ENCODE measurements at regions not wholly inside any gene's neighbourhood (a gene's known extent, or its start where the extent isn't known, plus 50 kb on each side); places are given as distances from the start of the nearest gene placed in this dataset.

GRCh38 chr12:98417266-98417665, 98.1 kb upstream of the TMPO start:
- Histone ChIP-seq H3K27me3 (ENCODE audit: insufficient read depth, insufficient read length) (no peaks in the 10 kb centered on the region), H3K4me3 (ENCODE audit: insufficient read length, low read depth) (no peak overlapping the region), H3K4me1 (ENCODE audit: insufficient read depth, insufficient read length) (peaks cover 9% of the 10 kb centered on the region), H3K36me3 (ENCODE audit: insufficient read depth, insufficient read length, low read length) (no peaks in the 10 kb centered on the region), H3K9ac (ENCODE audit: insufficient read length, low read depth) (no peak overlapping the region), H3K9me3 (ENCODE audit: insufficient read depth, low read length) (no peaks in the 10 kb centered on the region)
- DNase-seq (ENCODE audit: low read depth, low spot score): no peak
- TF ChIP-seq ZNF274 (IDR thresholded peaks at IDR 0.05; ENCODE audit: low read depth, low read length): no peak
- no peak for TF ChIP-seq YY1 (IDR thresholded peaks at IDR 0.05; ENCODE audit: insufficient read depth, insufficient read length)
- TF ChIP-seq SUZ12 (IDR thresholded peaks at IDR 0.05; ENCODE audit: extremely low read depth, insufficient read depth, insufficient read length): no peak

DNA sequence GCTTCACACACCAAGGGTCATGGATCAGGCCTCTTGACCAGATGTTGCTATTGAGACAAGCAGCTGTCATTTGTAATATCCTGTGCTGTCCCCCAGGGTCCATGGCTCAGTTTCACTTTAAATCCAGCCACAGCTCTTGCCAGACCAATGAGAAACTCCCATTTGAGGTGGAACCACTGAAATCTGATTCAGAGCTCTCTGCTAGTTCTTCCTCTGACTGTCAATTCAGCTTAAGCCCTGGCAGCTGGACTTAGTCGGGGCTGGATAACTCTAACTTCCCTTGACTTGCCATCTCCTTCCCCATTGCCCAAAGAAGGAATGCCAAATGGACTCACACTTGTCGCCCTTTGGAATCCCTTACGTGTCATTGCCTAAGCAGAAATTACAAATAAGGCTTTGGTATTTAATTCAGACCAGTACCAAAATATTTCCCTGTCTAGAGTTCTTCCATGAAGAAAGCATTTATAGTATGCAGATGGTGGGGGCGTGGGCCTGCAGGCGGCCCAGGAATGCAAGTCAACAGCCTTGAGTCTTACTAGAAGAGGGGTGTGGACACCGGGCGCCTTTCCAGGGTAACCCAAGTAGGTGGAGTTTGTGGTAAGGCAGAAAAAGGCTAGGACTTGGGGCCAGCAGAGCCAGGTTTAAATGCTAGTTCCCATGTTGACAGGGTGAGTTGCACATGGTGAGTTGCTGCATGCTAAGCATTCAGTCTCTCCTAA, 96.9 kb upstream of the TMPO start:
- Histone ChIP-seq H3K36me3 (ENCODE audit: insufficient read depth, insufficient read length, low read length) (no peaks in the 10 kb centered on the region), H3K27me3 (ENCODE audit: insufficient read depth, insufficient read length) (no peaks in the 10 kb centered on the region), H3K9ac (ENCODE audit: insufficient read length, low read depth) (no peak overlapping the region), H3K4me3 (ENCODE audit: insufficient read length, low read depth) (no peak overlapping the region), H3K9me3 (ENCODE audit: insufficient read depth, low read length) (no peaks in the 10 kb centered on the region), H3K4me1 (ENCODE audit: insufficient read depth, insufficient read length) (peaks cover 9% of the 10 kb centered on the region)
- no peak for TF ChIP-seq SUZ12 (IDR thresholded peaks at IDR 0.05; ENCODE audit: extremely low read depth, insufficient read depth, insufficient read length)
- no peak for TF ChIP-seq YY1 (IDR thresholded peaks at IDR 0.05; ENCODE audit: insufficient read depth, insufficient read length)
- TF ChIP-seq ZNF274 (IDR thresholded peaks at IDR 0.05; ENCODE audit: low read depth, low read length): no peak
- DNase-seq (ENCODE audit: low read depth, low spot score): peak; percentile 44

GRCh38 chr12:98419081-98419794, 96.2 kb upstream of the TMPO start:
- TF ChIP-seq SUZ12 (IDR thresholded peaks at IDR 0.05; ENCODE audit: extremely low read depth, insufficient read depth, insufficient read length) (no peak), ZNF274 (IDR thresholded peaks at IDR 0.05; ENCODE audit: low read depth, low read length) (no peak), YY1 (IDR thresholded peaks at IDR 0.05; ENCODE audit: insufficient read depth, insufficient read length) (no peak)
- DNase-seq (ENCODE audit: low read depth, low spot score): no peak
- H3K4me1 ChIP-seq (ENCODE audit: insufficient read depth, insufficient read length): peaks cover 9% of the 10 kb centered on the region
- H3K9me3 ChIP-seq (ENCODE audit: insufficient read depth, low read length): no peaks in the 10 kb centered on the region
- H3K4me3 ChIP-seq (ENCODE audit: insufficient read length, low read depth): no peak overlapping the region
- no peaks in the 10 kb centered on the region for H3K27me3 ChIP-seq (ENCODE audit: insufficient read depth, insufficient read length)
- no peak overlapping the region for H3K9ac ChIP-seq (ENCODE audit: insufficient read length, low read depth)
- H3K36me3 ChIP-seq (ENCODE audit: insufficient read depth, insufficient read length, low read length): no peaks in the 10 kb centered on the region

GRCh38 chr12:98419795-98420404, 95.5 kb upstream of the TMPO start:
- Histone ChIP-seq H3K27me3 (ENCODE audit: insufficient read depth, insufficient read length) (peaks cover 3% of the 10 kb centered on the region), H3K4me1 (ENCODE audit: insufficient read depth, insufficient read length) (peaks cover 9% of the 10 kb centered on the region), H3K4me3 (ENCODE audit: insufficient read length, low read depth) (no peak overlapping the region), H3K9ac (ENCODE audit: insufficient read length, low read depth) (no peak overlapping the region), H3K9me3 (ENCODE audit: insufficient read depth, low read length) (no peaks in the 10 kb centered on the region), H3K36me3 (ENCODE audit: insufficient read depth, insufficient read length, low read length) (no peaks in the 10 kb centered on the region)
- DNase-seq (ENCODE audit: low read depth, low spot score): no peak
- TF ChIP-seq YY1 (IDR thresholded peaks at IDR 0.05; ENCODE audit: insufficient read depth, insufficient read length) (no peak), SUZ12 (IDR thresholded peaks at IDR 0.05; ENCODE audit: extremely low read depth, insufficient read depth, insufficient read length) (no peak), ZNF274 (IDR thresholded peaks at IDR 0.05; ENCODE audit: low read depth, low read length) (no peak)

DNA sequence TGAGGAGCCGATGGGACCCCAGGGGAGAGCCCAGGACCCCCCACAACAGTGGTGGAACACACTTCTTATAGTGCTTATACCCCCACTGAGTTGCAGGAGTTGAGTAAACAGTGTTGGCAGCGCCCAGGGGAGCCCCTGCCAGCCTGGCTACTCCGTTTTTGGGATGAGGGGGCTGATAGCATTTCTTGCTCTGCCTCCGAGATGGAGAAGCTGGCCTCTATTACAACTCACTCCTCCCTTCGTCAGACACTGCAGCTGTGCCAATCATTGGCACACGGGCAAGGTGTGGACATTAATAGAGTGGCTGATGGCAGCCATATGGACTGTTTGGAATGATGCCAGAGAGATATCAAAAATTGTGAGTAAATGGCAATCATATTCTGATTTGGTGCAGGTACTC, 94.9 kb upstream of the TMPO start:
- TF ChIP-seq ZNF274 (IDR thresholded peaks at IDR 0.05; ENCODE audit: low read depth, low read length): no peak
- TF ChIP-seq SUZ12 (IDR thresholded peaks at IDR 0.05; ENCODE audit: extremely low read depth, insufficient read depth, insufficient read length): no peak
- TF ChIP-seq YY1 (IDR thresholded peaks at IDR 0.05; ENCODE audit: insufficient read depth, insufficient read length): no peak
- peaks cover 3% of the 10 kb centered on the region for H3K27me3 ChIP-seq (ENCODE audit: insufficient read depth, insufficient read length)
- no peak for DNase-seq (ENCODE audit: low read depth, low spot score)
- H3K36me3 ChIP-seq (ENCODE audit: insufficient read depth, insufficient read length, low read length): no peaks in the 10 kb centered on the region
- H3K4me3 ChIP-seq (ENCODE audit: insufficient read length, low read depth): no peak overlapping the region
- H3K9me3 ChIP-seq (ENCODE audit: insufficient read depth, low read length): no peaks in the 10 kb centered on the region
- no peak overlapping the region for H3K9ac ChIP-seq (ENCODE audit: insufficient read length, low read depth)
- peaks cover 9% of the 10 kb centered on the region for H3K4me1 ChIP-seq (ENCODE audit: insufficient read depth, insufficient read length)

GRCh38 chr12:98421316-98421715, 94.1 kb upstream of the TMPO start:
- no peaks in the 10 kb centered on the region for H3K9me3 ChIP-seq (ENCODE audit: insufficient read depth, low read length)
- TF ChIP-seq YY1 (IDR thresholded peaks at IDR 0.05; ENCODE audit: insufficient read depth, insufficient read length) (no peak), ZNF274 (IDR thresholded peaks at IDR 0.05; ENCODE audit: low read depth, low read length) (no peak), SUZ12 (IDR thresholded peaks at IDR 0.05; ENCODE audit: extremely low read depth, insufficient read depth, insufficient read length) (no peak)
- no peak overlapping the region for H3K9ac ChIP-seq (ENCODE audit: insufficient read length, low read depth)
- no peaks in the 10 kb centered on the region for H3K36me3 ChIP-seq (ENCODE audit: insufficient read depth, insufficient read length, low read length)
- no peak overlapping the region for H3K4me3 ChIP-seq (ENCODE audit: insufficient read length, low read depth)
- DNase-seq (ENCODE audit: low read depth, low spot score): no peak
- H3K4me1 ChIP-seq (ENCODE audit: insufficient read depth, insufficient read length): peaks cover 9% of the 10 kb centered on the region
- peaks cover 3% of the 10 kb centered on the region for H3K27me3 ChIP-seq (ENCODE audit: insufficient read depth, insufficient read length)

DNA sequence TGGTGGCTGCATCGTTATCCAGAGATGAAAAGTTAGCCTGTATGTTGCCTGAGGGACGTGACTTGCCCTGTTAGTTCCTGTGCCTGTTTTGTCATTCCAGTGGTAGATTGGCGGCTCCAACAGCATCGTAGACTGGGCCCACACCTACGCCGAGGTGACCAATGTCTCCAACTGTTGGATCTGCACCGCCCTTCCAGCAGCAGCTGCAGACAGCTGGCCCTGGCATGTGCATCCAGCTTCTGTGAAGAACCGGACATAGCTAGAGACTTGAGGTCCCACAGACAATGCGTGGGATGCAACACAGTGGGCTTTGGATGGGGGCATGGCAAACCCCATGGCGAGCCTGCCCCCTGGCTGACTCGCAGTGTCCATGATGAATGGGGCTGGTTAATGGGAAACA, 93.0 kb upstream of the TMPO start:
- DNase-seq (ENCODE audit: low read depth, low spot score): no peak
- Histone ChIP-seq H3K27me3 (ENCODE audit: insufficient read depth, insufficient read length) (peaks cover 3% of the 10 kb centered on the region), H3K4me1 (ENCODE audit: insufficient read depth, insufficient read length) (peaks cover 9% of the 10 kb centered on the region), H3K9me3 (ENCODE audit: insufficient read depth, low read length) (no peaks in the 10 kb centered on the region), H3K36me3 (ENCODE audit: insufficient read depth, insufficient read length, low read length) (no peaks in the 10 kb centered on the region), H3K4me3 (ENCODE audit: insufficient read length, low read depth) (no peak overlapping the region), H3K9ac (ENCODE audit: insufficient read length, low read depth) (no peak overlapping the region)
- TF ChIP-seq SUZ12 (IDR thresholded peaks at IDR 0.05; ENCODE audit: extremely low read depth, insufficient read depth, insufficient read length) (no peak), ZNF274 (IDR thresholded peaks at IDR 0.05; ENCODE audit: low read depth, low read length) (no peak), YY1 (IDR thresholded peaks at IDR 0.05; ENCODE audit: insufficient read depth, insufficient read length) (no peak)

All from NT2/D1 (cell line).